ENCODE measurements at regions not wholly inside any gene's neighbourhood (a gene's known extent, or its start where the extent isn't known, plus 50 kb on each side); places are given as distances from the start of the nearest gene placed in this dataset.

- TF ChIP-seq, protein P1, sequence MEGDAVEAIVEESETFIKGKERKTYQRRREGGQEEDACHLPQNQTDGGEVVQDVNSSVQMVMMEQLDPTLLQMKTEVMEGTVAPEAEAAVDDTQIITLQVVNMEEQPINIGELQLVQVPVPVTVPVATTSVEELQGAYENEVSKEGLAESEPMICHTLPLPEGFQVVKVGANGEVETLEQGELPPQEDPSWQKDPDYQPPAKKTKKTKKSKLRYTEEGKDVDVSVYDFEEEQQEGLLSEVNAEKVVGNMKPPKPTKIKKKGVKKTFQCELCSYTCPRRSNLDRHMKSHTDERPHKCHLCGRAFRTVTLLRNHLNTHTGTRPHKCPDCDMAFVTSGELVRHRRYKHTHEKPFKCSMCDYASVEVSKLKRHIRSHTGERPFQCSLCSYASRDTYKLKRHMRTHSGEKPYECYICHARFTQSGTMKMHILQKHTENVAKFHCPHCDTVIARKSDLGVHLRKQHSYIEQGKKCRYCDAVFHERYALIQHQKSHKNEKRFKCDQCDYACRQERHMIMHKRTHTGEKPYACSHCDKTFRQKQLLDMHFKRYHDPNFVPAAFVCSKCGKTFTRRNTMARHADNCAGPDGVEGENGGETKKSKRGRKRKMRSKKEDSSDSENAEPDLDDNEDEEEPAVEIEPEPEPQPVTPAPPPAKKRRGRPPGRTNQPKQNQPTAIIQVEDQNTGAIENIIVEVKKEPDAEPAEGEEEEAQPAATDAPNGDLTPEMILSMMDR (IDR thresholded peaks at IDR 0.05) = no peak
- TF ChIP-seq EP300 (IDR thresholded peaks at IDR 0.05) = no peak
These were observed 178.9 kb downstream of the STK31 start for GRCh38 chr7:23888958-23889357.

Measured in sigmoid colon (tissue), 4 donors.